ENCODE measurements at regions not wholly inside any gene's neighbourhood (a gene's known extent, or its start where the extent isn't known, plus 50 kb on each side); places are given as distances from the start of the nearest gene placed in this dataset.
"Not testable (repeated sequence)": the region's sequence is repeated elsewhere in the genome, so short reads cannot be mapped to it uniquely, and the experiment has no call there.

DNA sequence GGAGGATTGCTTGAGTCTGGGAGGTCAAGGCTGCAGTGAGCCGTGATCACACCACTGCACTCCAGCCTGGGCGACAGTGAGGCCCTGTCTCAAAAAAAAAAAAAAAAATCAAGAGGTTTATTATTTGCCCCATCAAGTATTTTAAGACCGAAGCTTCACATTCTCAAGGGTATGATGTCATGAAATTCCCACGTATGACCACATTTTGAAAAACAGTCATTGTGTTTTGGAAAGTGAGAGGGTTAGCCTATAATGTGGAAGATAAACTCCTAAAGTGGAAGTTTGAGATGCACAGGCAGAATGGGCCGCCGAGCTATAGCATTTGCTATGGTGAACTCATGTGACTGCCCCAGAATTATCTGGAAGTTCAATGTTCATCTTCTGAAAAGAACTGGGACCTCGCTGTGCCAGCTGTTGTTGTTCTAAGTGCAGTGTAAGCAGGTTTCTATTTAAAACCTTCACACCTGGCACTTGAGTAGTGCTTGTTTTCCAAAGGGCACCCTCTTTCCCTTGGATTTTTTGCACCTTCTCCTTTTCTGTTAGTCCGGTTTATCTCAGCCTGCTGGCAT is 96.9 kb upstream of the SLC25A33 start:
- DNase-seq: no peak

DNA sequence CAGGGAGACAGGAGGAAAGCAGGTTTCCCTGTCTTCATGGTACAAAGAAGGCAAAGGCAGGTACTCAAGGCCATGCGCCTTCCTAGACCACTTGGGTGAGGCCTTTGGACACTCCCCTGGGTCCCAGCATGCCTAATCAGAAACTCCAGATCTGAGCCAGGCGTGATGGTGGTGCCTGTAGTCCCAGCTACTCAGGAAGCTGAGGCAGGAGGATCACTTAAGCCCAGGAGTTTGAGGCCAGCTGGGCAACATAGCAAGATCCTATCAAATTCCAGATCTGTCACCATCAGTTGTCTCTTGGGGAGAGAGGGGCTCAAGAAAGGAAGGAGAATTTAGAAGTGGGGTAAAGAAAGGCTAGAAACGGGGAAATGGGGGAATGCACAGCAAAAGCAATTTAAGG is 96.3 kb upstream of the SLC25A33 start:
- no peak for DNase-seq

DNA sequence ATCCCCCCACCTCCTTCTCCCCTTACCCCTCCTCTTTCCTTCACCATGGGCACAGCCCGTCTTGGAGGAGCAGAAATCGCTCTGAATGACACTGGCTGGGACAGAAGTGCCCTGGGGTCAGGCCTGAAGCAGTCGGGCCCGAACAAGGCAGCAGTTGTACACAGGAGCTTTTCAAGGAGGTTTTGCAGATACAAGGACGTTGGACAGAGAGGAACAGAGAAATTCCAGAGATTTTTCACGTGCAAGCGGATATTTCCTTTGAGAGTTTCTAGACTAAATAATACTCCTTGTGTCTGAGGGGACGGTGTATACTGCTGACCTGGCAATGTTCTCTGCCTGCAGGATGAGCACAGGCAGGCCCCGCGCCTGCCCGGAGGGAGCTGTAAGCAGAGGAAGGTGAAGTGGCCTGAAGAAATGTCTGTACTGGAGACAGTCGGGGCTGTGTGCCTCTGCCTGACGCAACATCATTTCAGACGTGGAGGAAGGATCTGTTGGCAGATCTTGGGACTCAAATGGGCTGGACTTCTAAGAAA is 95.3 kb upstream of the SLC25A33 start:
- no peak for DNase-seq

DNA sequence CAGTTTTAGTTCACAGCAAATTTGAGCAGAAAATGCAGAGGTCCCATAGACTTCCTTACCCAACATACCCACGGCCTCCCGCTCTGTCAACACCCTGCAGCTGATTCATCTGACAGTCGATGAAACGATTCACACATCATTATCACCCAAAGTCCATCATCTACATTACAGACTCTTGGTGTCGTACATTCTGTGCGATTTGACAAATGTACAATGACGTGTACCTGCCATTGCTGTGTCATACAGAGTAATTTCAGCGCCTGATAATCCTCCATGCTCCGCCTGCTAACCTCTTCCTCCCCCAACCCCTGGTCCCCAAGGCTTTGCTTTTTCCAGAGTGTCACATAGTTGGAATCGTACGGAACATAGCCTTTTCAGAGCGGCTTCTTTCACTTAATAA is 94.7 kb upstream of the SLC25A33 start:
- no peak for DNase-seq

DNA sequence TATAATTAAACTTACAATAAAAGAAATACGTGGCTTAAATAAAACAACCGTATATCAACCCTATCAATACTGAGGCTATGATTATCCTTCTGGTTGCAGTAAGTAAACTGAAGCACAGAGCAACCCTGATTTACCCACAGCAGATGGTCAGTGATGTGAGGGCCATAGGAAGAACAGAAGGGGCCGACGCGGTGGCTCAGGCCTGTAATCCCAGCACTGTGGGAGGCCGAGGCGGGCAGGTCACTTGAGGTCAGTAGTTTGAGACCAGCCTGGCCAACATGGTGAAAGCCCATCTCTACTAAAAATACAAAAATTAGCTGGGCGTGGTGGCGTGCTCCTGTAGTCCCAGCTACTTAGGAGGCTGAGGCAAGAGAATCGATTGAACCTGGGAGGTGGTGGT is 94.2 kb upstream of the SLC25A33 start:
- DNase-seq: not testable (repeated sequence)

DNA sequence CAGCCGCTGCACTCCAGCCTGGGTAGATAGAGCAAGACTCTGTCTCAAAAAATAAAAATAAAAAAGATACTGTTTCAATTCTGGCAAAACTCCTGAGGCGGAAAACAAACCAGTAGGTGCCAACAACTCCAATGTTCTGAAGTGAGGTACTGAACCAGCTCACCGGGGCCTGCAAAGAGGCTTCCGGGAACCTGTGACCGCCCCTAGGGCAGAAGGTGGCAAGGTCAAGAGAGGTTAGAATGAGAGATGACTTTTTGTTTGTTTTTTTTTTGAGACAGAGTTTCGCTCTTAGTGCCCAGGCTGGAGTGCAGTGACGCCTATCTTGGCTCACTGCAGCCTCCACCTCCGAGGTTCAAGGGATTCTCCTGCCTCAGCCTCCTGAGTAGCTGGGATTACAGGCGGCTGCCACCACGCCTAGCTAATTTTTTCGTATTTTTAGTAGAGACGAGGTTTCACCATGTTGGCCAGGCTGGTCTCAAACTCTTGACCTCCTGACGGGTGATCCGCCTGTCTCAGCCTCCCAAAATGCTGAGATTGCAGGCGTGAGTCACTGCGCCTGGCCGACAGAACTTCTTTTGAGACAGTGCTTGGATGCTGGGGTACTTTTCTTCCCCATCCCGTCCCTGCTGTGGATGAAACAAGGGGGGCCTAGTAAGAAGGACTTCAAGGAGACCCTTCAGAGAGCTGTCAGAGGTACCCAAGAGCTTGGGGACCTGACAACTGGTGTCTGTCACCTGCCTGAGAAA is 91.9 kb upstream of the SLC25A33 start:
- DNase-seq: no peak

DNA sequence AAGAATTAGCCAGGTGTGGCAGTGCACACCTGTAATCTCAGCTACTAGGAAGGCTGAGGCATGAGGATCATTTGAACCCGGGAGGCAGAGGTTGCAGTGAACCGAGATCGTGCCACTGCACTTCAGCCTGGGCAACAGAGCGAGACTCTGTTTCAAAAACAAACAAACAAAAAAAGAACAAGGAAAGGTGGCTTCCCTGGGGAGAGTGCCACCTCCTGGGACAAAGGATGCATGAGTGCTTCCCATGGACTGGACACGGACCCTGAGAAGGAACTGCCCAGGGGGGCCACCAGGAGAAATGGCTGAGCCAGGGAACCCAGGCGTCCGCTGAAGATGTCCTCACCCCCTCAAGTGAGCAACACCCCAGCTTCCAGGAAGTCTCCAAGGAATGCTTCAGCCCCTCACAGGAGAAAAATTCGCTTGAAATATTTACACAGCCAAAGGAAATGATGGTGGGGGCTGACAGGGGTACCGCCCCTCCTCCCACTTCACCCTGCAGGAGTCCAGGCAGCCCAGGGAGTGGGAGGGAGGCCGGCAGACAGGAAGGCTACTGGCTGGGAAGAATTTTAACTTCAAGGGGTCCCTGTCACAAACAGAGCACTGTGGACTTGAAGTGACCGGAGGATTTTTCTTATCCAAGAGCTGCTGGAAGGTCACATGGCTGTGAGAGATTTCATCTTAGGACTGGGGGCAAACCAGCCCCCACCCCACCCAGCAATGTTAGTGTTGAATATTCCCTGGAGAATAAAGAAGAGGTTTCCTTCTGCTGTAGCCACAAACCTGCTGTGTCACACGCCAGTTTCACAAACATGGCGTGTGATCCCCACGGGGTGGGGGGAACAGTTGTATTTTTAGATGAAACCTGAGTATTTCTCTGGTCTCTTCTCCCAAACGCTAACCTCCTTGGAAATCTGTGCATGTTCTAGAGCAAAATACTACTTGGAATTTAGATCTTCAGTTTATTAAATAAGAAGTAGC is 90.8 kb upstream of the SLC25A33 start:
- no peak for DNase-seq

DNA sequence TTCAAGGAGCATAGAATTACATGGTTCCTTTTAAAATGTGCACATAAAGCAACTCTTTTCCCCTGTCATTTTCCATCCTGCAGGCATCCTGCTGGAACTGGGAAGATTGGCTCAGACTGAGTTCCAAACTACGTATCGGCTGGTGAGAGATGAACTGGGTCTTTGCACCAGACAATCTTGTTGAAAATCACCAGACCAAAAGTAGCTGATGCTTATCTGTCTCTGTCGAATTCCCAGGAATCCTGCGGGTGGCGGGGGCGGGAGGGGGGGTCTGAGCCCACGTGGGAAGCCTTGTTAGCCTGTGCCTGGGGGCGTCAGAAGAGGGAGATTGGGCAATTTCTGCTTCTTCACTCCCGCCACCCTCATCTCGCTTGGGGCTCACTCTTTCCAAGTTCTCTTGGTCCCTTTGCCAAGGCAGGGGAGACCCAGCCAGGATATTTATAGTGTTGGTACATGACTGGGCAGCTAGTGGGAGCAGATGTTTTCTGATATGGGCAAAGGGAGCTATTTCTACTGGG is 90.1 kb upstream of the SLC25A33 start:
- no peak for DNase-seq

DNA sequence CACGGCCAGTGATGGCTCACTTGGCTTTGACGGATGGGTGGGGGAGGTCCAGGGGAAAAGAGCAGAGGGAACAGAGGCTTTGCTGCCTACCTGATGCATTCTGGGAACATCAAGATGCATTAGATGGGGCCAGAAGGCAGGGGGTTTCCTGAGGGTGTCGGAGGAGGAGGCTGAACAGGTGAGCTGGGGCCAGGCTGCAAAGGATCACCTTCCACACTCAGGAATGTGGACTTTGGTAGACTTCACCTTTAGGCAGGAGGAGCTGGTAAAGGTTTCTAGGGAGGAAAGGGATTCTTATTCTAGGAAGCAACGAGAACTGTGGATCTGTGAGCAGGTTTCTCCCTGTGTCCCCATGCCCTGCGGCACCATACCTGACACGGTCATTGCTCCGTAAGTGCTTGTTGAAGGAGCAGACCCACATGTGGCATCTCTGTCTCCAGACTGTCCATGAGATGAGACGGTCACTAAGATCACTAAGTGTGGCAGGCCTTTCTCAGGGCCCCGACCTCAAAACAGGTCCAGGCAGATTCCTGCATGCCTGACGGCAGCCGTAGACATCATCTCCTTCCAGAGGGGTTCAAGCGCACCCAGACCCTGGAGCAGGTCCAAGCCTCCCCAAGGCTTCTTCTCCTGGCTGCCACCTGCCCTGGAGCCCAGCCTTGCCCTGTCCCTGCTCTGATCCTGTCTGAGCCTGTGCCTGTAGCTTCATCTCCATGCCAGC is 89.1 kb upstream of the SLC25A33 start:
- no peak for DNase-seq

DNA sequence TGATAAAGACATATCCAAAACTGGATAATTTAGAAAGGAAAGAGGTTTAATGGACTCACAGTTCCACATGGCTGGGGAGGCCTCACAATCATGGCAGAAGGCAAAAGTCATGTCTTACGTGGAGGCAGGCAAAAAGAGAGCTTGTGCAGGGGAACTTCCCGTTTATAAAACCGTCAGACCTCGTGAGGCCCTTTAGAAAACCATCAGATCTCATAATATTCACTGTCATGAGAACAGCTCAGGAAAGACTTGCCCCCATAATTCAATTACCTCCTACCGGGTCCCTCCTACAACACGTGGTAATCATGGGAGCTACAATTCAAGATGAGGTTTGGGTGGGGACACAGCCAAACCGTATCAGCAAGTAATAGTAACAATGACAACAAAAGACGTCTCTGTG is 88.2 kb upstream of the SLC25A33 start:
- no peak for DNase-seq

DNA sequence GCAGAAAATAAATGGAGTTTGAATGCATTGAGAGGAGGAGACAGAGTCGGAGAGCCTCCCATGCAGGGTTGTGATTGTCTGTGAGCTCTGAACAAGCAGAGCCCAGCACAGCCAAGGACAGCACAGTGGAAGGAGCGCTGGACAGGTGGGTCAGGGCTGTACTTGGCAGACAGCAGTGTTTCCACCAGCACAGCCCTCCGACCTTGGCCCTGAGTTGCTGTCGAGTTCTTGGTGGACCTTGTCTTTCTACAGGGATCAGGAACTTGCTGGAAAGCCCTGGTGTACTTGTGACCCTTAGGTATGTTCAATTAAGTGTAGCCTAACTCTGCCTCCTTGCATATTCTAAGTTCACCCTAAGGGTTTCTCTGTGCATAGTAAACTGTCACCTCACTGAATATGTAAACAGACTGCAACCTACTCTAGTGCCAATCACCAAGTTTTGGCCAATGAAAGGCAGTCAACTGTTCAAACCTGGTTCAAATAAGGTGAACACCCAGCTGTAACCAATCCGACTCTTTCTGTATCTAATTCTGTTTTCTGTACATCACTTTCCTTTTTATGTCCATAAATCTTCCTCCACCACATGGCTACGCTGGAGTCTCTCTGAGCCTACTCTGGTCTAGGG is 86.6 kb upstream of the SLC25A33 start:
- DNase-seq: no peak

DNA sequence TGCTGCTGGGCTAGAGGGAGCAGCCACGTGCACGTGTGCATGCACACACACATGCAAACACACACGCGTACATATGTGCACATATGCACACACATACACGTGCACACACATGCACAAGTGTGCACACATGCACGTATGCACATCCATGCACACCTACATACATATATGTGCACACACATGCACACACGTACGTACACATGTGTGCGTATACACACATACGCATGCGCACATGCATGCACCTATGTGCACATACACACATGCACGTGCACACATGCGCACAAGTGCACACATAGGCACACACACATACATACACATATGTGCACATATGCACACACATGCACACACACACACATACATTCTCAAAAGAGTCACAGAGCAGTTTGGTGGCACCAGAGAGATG is 85.9 kb upstream of the SLC25A33 start:
- DNase-seq: no peak

DNA sequence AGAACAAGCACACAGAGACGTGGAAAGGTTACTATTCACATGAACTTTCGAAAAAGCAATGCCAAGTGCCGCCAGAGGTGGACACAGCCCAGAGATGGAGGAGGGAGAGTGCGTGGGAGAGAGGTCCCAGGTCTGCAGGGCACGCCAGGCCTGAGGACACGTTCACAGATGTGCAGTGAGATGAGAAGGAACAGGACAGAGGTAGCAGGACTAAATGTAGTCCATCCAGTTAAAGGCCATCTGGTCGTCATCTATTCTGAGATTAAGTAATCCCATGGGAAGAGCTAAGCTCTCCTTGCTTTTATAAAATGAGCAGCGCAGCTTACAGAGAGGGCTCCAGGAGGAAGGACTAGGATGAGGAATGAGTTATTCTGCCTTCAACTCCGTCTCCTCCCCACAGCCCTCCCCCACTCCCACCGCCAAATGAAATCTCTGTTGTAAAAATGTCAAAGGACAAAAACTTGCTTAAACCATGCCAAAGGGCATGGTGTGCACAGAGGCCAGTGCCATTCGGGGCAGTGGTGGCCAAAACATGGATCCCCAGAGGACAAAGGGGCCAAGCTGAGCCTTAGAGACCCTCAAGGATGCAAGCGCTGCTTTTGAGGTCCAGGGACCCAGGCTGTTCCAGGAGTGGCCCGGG is 85.4 kb upstream of the SLC25A33 start:
- DNase-seq: no peak

DNA sequence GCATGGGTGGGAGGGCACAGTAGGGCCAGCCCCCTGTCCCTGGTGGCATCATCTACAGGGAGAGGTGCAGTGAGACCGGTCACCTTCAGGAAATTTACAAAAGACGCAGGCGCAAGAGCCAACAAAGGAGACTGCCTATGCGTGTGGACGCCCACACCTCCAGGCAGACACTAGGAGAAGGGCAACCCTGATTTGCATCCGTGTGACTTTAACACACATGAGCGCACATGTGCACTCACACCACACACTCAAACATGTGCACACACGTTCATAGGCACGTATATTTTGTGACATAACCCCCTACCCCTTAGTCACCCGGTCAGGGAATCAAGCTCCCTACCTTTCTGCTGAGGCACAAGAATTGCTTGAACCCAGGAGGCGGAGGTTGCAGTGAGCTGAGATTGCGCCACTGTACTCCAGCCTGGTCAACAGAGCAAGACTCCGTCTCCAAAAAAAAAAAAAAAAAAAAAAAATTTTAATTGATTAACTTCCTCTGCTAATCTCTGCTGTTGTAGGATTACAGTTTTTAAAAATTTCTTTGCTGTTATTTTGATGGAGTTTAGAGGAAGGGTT is 84.7 kb upstream of the SLC25A33 start:
- DNase-seq: no peak

DNA sequence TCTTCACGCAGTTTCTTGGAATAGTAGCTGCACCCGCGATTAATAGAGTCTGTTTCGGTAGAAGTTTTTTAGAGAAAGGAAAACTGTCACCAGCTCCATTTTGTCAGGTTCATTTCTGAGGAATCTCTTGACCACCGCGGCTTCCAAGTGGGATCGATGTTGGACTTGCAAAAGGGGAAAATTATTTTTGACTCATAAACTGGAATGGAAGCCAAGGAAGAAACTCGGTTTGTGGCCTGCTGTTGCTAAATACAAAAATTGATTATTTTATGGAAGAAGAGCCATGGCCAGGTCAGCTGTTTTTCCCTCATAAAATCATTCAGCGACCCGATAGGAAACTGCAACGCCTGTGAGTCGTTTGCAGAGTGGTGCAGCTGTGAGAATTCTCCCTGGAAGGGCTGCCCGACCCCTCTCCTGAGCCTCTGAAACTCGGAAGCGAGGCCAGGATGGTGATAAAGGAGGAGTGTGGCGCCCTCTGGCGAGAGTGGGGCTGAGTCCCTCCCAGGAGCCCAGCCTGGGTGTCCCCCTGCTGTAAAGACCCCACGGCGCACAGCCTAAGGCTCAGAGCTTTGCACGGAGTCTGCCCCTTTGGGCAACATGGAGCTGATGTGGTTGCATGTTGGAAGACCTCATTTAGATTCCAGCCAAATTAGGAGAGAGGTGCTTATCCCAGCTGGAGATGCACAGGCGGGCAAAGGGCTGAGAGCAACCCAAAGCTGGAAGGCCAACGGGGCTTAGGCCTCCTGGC is 83.6 kb upstream of the SLC25A33 start:
- no peak for DNase-seq

DNA sequence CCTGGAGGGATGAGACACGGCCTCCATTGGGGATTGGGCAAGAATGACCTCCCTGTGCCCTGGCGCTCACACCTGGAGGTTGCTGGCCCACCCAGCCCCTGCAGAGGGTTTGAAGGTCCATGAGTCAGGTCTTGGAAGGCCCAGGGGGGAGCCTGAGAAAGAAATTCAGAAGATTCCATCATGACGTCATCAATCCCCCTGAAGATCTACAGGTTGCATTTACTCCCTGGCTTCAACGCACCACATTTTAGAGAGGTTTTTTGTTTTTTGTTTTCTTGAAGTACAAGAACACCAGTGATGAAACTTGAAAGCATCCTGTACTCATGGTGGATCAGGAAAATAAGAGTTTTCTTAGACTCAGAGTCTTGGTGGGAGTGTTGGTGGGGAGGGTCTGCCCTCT is 82.4 kb upstream of the SLC25A33 start:
- no peak for DNase-seq

DNA sequence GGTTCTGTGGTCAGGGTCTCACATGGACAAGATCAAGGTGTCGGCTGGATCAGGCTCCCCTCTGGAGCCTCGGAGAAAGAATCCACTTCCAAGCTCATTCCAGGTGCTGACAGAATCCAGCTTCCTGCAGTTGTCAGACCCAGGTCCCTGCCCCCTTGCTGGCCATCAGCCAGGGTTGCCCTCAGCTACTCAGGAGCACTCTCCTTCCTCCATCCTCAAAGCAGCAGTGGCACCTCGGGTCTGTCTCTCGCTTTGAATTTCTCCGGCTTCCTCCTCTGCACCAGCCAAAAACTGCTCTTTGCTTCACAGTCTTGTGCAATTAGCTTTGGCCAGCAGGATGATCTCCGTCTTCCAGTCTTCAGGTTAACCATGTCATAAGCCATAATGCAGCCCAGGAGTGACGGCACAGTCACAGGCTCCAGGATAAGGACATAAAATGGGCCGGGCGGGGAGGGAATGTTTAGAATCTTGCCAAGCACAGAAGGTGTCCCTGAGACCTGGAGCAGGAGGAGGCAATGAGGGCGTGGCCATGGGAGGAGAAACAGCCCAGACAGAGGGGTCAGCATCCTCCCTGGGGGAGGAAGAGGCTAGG is 79.4 kb upstream of the SLC25A33 start:
- no peak for DNase-seq

DNA sequence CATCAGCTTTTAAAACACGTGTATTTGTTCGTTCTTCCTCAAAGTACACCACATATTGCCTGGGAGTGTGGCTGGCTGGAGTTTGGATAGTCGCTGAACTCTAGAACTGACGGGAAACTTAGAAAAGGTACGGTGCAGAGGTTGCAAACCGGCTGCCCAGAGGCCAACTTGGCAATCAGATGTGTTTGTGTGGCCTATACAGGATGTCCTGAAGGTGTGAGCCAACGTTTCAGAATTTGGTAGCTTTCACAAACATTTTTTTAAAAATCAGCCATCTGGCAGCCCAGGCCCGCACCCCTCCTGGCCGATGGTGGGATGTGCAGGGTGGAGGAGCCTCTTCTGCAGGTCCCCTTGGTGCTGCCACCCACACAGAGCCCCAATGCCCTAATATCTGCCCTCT is 73.6 kb upstream of the SLC25A33 start:
- DNase-seq: no peak

DNA sequence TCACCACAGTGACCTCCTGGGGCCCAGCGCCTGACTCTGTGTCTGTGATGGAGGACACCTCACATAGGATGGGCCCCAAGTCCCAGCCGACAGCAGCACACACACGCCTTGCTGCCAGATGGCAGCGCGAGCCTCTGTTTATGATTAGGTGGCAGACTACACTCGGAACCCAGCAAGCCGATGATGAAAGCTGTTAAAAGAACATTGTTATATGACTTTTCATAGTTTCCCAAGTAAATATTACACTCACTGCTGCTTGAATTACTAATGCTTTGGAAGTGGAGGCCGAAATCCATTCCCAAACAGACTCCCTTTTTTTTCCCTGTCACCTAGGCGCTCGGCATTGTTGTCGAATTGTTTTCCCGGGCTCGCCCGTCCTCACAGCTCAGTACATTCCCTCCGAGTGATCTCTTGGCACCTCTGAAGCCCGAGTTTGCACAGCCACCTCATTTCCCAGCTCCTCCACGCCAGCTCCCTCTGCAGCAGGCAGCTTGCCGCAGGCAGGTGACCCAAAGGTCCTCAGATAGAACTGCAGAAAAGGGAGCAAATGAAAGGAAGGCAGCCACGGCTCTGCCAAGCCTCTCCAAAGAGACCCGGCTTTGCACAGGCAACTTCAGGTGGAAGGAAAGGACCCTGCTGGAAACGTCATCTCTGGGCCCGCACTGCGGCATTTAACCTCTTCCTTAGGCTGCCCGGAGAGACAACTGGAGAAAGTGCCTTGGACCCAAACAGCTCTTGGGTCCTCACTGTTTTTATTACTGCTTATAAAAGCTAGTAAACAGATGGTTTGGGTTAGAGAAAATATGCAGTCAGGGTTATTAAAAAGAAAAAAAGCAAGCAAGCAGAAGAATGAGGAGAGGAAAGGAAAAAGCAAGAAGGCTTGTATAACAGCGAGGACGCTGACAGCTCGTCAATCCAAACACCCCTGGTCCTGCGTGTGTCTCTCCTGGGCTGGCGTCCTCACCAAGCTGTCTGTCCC is 72.2 kb upstream of the SLC25A33 start:
- no peak for DNase-seq

All from GF-D8 (cell line).